Adipocyte (in vitro differentiated cells): ENCODE measurements at regions not wholly inside any gene's neighbourhood (a gene's known extent, or its start where the extent isn't known, plus 50 kb on each side); places are given as distances from the start of the nearest gene placed in this dataset.

Source experiments
- DNase-seq: peaks from one replicate; pipeline ENCODE4 v3.0.0-alpha.2; 2015; ENCODE audit warnings: low read depth
- H3K27me3 ChIP-seq: replicated peaks from 2 replicates; pipeline ENCODE4 v1.7.0; 2013; ENCODE audit warnings: mild to moderate bottlenecking, low read length, moderate library complexity; ENCODE audit not compliant: control insufficient read depth, insufficient read depth
- H3K36me3 ChIP-seq: 2 replicates; pipeline ENCODE4 v1.7.0; 2013; ENCODE audit warnings: low read length, mild to moderate bottlenecking, moderate library complexity; ENCODE audit not compliant: control insufficient read depth, insufficient read depth, severe bottlenecking
- H3K4me1 ChIP-seq: 2 replicates; pipeline ENCODE4 v1.7.0; 2013; ENCODE audit warnings: mild to moderate bottlenecking, low read length, moderate library complexity; ENCODE audit not compliant: control insufficient read depth, insufficient read depth
- H3K4me3 ChIP-seq: 2 replicates; pipeline ENCODE4 v1.7.0; 2013; ENCODE audit warnings: mild to moderate bottlenecking, low read length, moderate library complexity
- H3K9ac ChIP-seq: 2 replicates; pipeline ENCODE4 v1.7.0; 2013; ENCODE audit warnings: mild to moderate bottlenecking, low read length, moderate library complexity
- H3K9me3 ChIP-seq: 2 replicates; pipeline ENCODE4 v1.7.0; 2013; ENCODE audit warnings: mild to moderate bottlenecking, low read length, moderate library complexity; ENCODE audit not compliant: control insufficient read depth

- H3K36me3 ChIP-seq: no peaks in the 10 kb centered on the region
- peaks cover 5% of the 10 kb centered on the region for H3K9me3 ChIP-seq
- no peak overlapping the region for H3K4me3 ChIP-seq
- no peak for DNase-seq
- H3K4me1 ChIP-seq: no peaks in the 10 kb centered on the region
- H3K9ac ChIP-seq: no peak overlapping the region
- no peaks in the 10 kb centered on the region for H3K27me3 ChIP-seq
Measured at GRCh38 chr10:53749439-53749838, 976.9 kb upstream of the MBL2 start.

DNA sequence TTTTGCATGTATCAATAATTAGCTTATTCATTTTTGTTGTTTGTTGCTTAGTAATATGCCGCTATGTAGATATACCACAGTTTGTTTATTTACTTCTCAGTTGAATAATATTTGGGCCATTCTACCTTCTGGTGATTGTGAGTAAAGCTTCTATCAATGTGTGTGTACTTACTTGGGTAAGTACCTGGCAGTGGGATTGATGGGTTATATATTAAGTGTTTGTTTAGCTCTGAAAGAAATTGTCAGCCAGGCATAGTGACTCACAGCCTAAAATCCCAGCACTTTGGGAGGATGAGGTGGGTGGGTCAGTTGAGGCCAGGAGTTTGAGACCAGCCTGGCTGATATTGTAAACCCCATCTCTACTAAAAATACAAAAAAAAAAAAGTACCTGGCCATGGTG is 975.7 kb upstream of the MBL2 start:
- H3K9ac ChIP-seq: no peak overlapping the region
- H3K27me3 ChIP-seq: no peaks in the 10 kb centered on the region
- no peaks in the 10 kb centered on the region for H3K4me1 ChIP-seq
- no peak overlapping the region for H3K4me3 ChIP-seq
- H3K36me3 ChIP-seq: no peaks in the 10 kb centered on the region
- DNase-seq: no peak
- peaks cover 5% of the 10 kb centered on the region for H3K9me3 ChIP-seq

- H3K4me3 ChIP-seq: no peak overlapping the region
- no peaks in the 10 kb centered on the region for H3K36me3 ChIP-seq
- H3K9me3 ChIP-seq: peaks cover 5% of the 10 kb centered on the region
Measured at GRCh38 chr10:53744746-53745145, 972.2 kb upstream of the MBL2 start.

GRCh38 chr10:53744176-53744575 is 971.6 kb upstream of the MBL2 start:
- H3K9ac ChIP-seq: no peak overlapping the region
- H3K4me1 ChIP-seq: no peaks in the 10 kb centered on the region
- no peaks in the 10 kb centered on the region for H3K36me3 ChIP-seq
- no peaks in the 10 kb centered on the region for H3K27me3 ChIP-seq
- no peak for DNase-seq
- peaks cover under 1% of the 10 kb centered on the region for H3K9me3 ChIP-seq
- no peak overlapping the region for H3K4me3 ChIP-seq

More at GRCh38 chr10:53744746-53745145, 972.2 kb upstream of the MBL2 start:
- Histone ChIP-seq H3K4me1 (no peaks in the 10 kb centered on the region), H3K27me3 (no peaks in the 10 kb centered on the region), H3K9ac (no peak overlapping the region)
- DNase-seq: no peak

DNA sequence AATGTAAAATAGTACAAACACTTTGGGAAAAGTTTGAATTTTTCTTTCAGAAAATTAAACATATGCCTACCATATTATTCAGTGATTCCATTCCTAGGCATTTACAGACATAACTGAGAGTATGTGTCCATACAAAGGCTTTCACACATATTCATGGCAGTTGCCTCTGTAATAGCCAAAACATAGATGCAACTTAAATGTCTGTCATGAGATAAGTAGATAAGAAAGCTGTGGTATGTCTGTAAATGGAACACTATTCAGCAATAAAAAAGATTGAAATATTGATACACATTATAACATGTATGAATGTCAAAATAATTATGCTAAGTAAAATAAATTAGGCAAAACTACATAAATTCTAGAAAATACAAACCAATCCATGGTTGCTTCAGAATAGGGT is 964.5 kb upstream of the MBL2 start:
- H3K9ac ChIP-seq: no peak overlapping the region

DNA sequence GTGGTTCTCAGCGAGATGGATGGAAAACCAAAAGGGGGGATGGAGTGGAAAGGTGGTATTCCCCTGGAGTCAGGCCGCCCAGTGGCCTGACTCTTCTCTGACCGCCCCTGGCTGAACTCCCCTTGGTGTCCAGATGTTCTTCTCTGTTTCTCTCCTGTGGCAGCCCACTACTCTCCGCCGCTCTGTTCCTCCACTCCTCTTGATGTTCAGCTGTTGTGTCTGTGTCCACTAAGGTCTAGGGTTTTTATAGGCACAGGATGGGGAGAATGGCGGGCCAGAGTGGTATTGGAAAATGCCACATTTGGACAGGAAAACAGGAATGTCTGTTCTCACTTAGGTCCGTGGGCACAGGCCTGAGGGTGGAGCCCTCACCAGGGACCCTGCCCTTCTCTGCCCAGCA is 954.3 kb upstream of the MBL2 start:
- Histone ChIP-seq H3K4me3 (no peak overlapping the region), H3K9ac (no peak overlapping the region), H3K9me3 (peaks cover 2% of the 10 kb centered on the region), H3K4me1 (no peaks in the 10 kb centered on the region), H3K36me3 (no peaks in the 10 kb centered on the region), H3K27me3 (no peaks in the 10 kb centered on the region)
- no peak for DNase-seq

More for the DNA sequence above, 964.5 kb upstream of the MBL2 start:
- DNase-seq: no peak
- H3K27me3 ChIP-seq: no peaks in the 10 kb centered on the region
- H3K4me3 ChIP-seq: no peak overlapping the region
- H3K9me3 ChIP-seq: peaks cover 3% of the 10 kb centered on the region
- no peaks in the 10 kb centered on the region for H3K36me3 ChIP-seq
- no peaks in the 10 kb centered on the region for H3K4me1 ChIP-seq

DNA sequence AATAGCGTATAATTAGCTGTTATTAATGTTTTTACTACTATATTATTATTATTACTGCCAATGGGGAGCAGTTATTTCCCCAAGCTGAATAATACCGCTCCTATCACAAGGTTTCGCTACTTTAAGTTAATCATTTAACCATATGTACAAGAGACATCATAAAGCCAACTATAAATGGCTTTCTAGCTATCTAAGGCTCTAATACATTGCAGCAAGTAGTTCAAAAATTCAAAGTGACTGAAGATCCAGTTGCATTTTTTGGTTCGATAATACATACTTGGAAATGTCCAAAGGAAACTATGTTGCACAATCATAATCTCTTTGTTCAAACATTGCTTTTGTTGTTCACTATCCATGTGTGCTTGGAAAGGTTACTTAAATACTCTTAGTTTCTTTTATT is 952.0 kb upstream of the MBL2 start:
- H3K9ac ChIP-seq: no peak overlapping the region
- H3K27me3 ChIP-seq: no peaks in the 10 kb centered on the region
- H3K4me3 ChIP-seq: no peak overlapping the region
- no peaks in the 10 kb centered on the region for H3K4me1 ChIP-seq
- DNase-seq: no peak
- no peaks in the 10 kb centered on the region for H3K36me3 ChIP-seq
- peaks cover 2% of the 10 kb centered on the region for H3K9me3 ChIP-seq

GRCh38 chr10:53719658-53720057 is 947.1 kb upstream of the MBL2 start:
- Histone ChIP-seq H3K4me1 (no peaks in the 10 kb centered on the region), H3K9me3 (no peaks in the 10 kb centered on the region), H3K36me3 (no peaks in the 10 kb centered on the region), H3K27me3 (no peaks in the 10 kb centered on the region), H3K4me3 (no peak overlapping the region), H3K9ac (no peak overlapping the region)
- no peak for DNase-seq

GRCh38 chr10:53716156-53716555 is 943.6 kb upstream of the MBL2 start:
- Histone ChIP-seq H3K9me3 (no peaks in the 10 kb centered on the region), H3K4me3 (no peak overlapping the region), H3K9ac (no peak overlapping the region), H3K36me3 (no peaks in the 10 kb centered on the region), H3K27me3 (no peaks in the 10 kb centered on the region), H3K4me1 (no peaks in the 10 kb centered on the region)
- no peak for DNase-seq

DNA sequence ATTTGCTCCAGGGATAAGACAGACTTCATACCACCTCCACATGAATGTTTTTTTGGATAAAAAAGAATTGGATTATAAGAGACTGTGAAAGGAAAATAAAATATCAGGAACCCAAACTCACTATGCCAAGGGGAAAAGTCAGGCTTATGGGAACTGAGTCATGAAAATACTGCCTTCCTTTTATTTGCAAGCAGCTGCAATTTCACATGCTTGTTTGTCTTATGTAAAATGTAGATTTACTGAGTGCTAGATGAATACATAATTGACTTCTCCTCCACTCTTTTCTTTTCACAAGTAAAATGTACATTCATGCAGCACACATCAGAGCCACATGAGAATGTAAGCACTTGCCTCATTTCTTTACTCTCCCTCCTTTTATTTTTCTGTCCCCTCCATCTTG is 940.8 kb upstream of the MBL2 start:
- no peaks in the 10 kb centered on the region for H3K36me3 ChIP-seq
- peaks cover 9% of the 10 kb centered on the region for H3K9me3 ChIP-seq
- H3K4me3 ChIP-seq: no peak overlapping the region
- no peaks in the 10 kb centered on the region for H3K27me3 ChIP-seq
- no peaks in the 10 kb centered on the region for H3K4me1 ChIP-seq
- no peak overlapping the region for H3K9ac ChIP-seq
- no peak for DNase-seq

GRCh38 chr10:53702489-53702888 is 929.9 kb upstream of the MBL2 start:
- Histone ChIP-seq H3K27me3 (no peaks in the 10 kb centered on the region), H3K9me3 (no peaks in the 10 kb centered on the region), H3K9ac (no peak overlapping the region), H3K4me1 (no peaks in the 10 kb centered on the region), H3K36me3 (no peaks in the 10 kb centered on the region), H3K4me3 (no peak overlapping the region)
- DNase-seq: no peak

DNA sequence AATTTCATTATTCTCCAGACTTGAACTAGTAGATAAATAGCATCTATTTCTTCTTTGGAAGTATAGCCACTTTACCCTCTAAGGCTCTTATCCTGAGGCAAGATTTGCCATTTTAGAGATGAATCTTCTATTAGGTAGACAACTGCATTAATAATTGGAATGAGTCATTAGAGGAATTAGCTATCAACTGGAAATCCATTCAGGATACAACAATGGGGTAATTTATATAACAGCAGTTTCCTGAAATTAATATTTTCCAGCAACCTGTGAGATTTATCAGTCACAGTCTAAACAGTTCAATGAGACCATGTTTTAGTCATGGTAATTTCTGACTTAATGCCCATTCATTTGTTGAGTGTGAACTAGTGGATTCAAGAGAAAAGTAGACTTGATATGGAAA is 928.6 kb upstream of the MBL2 start:
- H3K27me3 ChIP-seq: no peaks in the 10 kb centered on the region
- no peaks in the 10 kb centered on the region for H3K36me3 ChIP-seq
- H3K9me3 ChIP-seq: no peaks in the 10 kb centered on the region
- no peak overlapping the region for H3K4me3 ChIP-seq
- H3K9ac ChIP-seq: no peak overlapping the region
- H3K4me1 ChIP-seq: no peaks in the 10 kb centered on the region
- DNase-seq: no peak
